ENCODE measurements at regions not wholly inside any gene's neighbourhood (a gene's known extent, or its start where the extent isn't known, plus 50 kb on each side); places are given as distances from the start of the nearest gene placed in this dataset.

GRCh38 chr12:24565300-24565699 lies 383.6 kb downstream of the BCAT1 start:
- TF ChIP-seq CTCF (IDR thresholded peaks at IDR 0.05; ENCODE audit: low read depth, low read length) (no peak), MAX (IDR thresholded peaks at IDR 0.05; ENCODE audit: low read depth, low read length) (no peak), POLR2A (IDR thresholded peaks at IDR 0.05; ENCODE audit: extremely low read depth, insufficient read length) (no peak), MYC (IDR thresholded peaks at IDR 0.05; ENCODE audit: low read depth, low read length) (no peak)
- no peak for DNase-seq (ENCODE audit: low read depth)
- no peak overlapping the region for H3K4me3 ChIP-seq (ENCODE audit: low read depth, low read length)

GRCh38 chr12:24562771-24563431 lies 386.0 kb downstream of the BCAT1 start:
- no peak for DNase-seq (ENCODE audit: low read depth)
- no peak for TF ChIP-seq MYC (IDR thresholded peaks at IDR 0.05; ENCODE audit: low read depth, low read length)
- no peak for TF ChIP-seq CTCF (IDR thresholded peaks at IDR 0.05; ENCODE audit: low read depth, low read length)
- TF ChIP-seq MAX (IDR thresholded peaks at IDR 0.05; ENCODE audit: low read depth, low read length), result no peak
- no peak for TF ChIP-seq POLR2A (IDR thresholded peaks at IDR 0.05; ENCODE audit: extremely low read depth, insufficient read length)
- no peak overlapping the region for H3K4me3 ChIP-seq (ENCODE audit: low read depth, low read length)

GRCh38 chr12:24561882-24562770 lies 386.8 kb downstream of the BCAT1 start:
- peak overlapping the region; percentile 16 for H3K4me3 ChIP-seq (ENCODE audit: low read depth, low read length)
- no peak for TF ChIP-seq CTCF (IDR thresholded peaks at IDR 0.05; ENCODE audit: low read depth, low read length)
- no peak for TF ChIP-seq POLR2A (IDR thresholded peaks at IDR 0.05; ENCODE audit: extremely low read depth, insufficient read length)
- no peak for TF ChIP-seq MAX (IDR thresholded peaks at IDR 0.05; ENCODE audit: low read depth, low read length)
- TF ChIP-seq MYC (IDR thresholded peaks at IDR 0.05; ENCODE audit: low read depth, low read length), result no peak
- DNase-seq (ENCODE audit: low read depth), result peak; percentile 25

GRCh38 chr12:24561411-24561871 lies 387.5 kb downstream of the BCAT1 start:
- no peak for DNase-seq (ENCODE audit: low read depth)
- TF ChIP-seq POLR2A (IDR thresholded peaks at IDR 0.05; ENCODE audit: extremely low read depth, insufficient read length), result no peak
- no peak for TF ChIP-seq MYC (IDR thresholded peaks at IDR 0.05; ENCODE audit: low read depth, low read length)
- TF ChIP-seq CTCF (IDR thresholded peaks at IDR 0.05; ENCODE audit: low read depth, low read length), result no peak
- no peak for TF ChIP-seq MAX (IDR thresholded peaks at IDR 0.05; ENCODE audit: low read depth, low read length)

GRCh38 chr12:24560831-24561271 lies 388.1 kb downstream of the BCAT1 start:
- no peak overlapping the region for H3K4me3 ChIP-seq (ENCODE audit: low read depth, low read length)
- TF ChIP-seq MYC (IDR thresholded peaks at IDR 0.05; ENCODE audit: low read depth, low read length), result no peak
- no peak for TF ChIP-seq MAX (IDR thresholded peaks at IDR 0.05; ENCODE audit: low read depth, low read length)
- no peak for TF ChIP-seq POLR2A (IDR thresholded peaks at IDR 0.05; ENCODE audit: extremely low read depth, insufficient read length)
- no peak for TF ChIP-seq CTCF (IDR thresholded peaks at IDR 0.05; ENCODE audit: low read depth, low read length)
- no peak for DNase-seq (ENCODE audit: low read depth)

More at GRCh38 chr12:24561411-24561871, 387.5 kb downstream of the BCAT1 start:
- H3K4me3 ChIP-seq (ENCODE audit: low read depth, low read length), result peak overlapping the region; percentile 16

Data from NB4 (cell line).